Trophoblast cell (in vitro differentiated cells and primary cell): ENCODE measurements at regions not wholly inside any gene's neighbourhood (a gene's known extent, or its start where the extent isn't known, plus 50 kb on each side); places are given as distances from the start of the nearest gene placed in this dataset.

ENCODE experiments used
- DNase-seq, 2 donors: peaks; one replicate each; pipeline ENCODE4 v3.0.0-alpha.2; 2016
- H2AFZ ChIP-seq: 2 replicates; pipeline ENCODE4 v1.6.1; 2013; ENCODE audit warnings: low read length, moderate library complexity, mild to moderate bottlenecking; ENCODE audit not compliant: insufficient read depth, poor library complexity
- H2AK5ac ChIP-seq: 2 replicates; pipeline ENCODE4 v1.6.1; 2013; ENCODE audit warnings: mild to moderate bottlenecking, low read length
- H2BK120ac ChIP-seq: 2 replicates; pipeline ENCODE4 v1.6.1; 2013; ENCODE audit warnings: low read length, mild to moderate bottlenecking, moderate library complexity; ENCODE audit not compliant: insufficient read depth, poor library complexity
- H2BK12ac ChIP-seq: 2 replicates; pipeline ENCODE4 v1.6.1; 2013; ENCODE audit warnings: mild to moderate bottlenecking, low read length, moderate library complexity
- H2BK5ac ChIP-seq: 2 replicates; pipeline ENCODE4 v1.6.1; 2013; ENCODE audit warnings: low read length, low read depth, moderate library complexity, mild to moderate bottlenecking; ENCODE audit not compliant: poor library complexity
- H3K14ac ChIP-seq: 2 replicates; pipeline ENCODE4 v1.6.1; 2013; ENCODE audit warnings: mild to moderate bottlenecking, low read length
- H3K18ac ChIP-seq: 2 replicates; pipeline ENCODE4 v1.6.1; 2013; ENCODE audit warnings: mild to moderate bottlenecking, low read length
- H3K23ac ChIP-seq: 2 replicates; pipeline ENCODE4 v1.6.1; 2013; ENCODE audit warnings: low read length
- H3K27ac ChIP-seq: 2 replicates; pipeline ENCODE4 v1.5.1; 2013; ENCODE audit warnings: low read depth, mild to moderate bottlenecking, inconsistent platforms, low read length, moderate library complexity
- H3K27me3 ChIP-seq: 2 replicates; pipeline ENCODE4 v1.6.1; 2013; ENCODE audit warnings: inconsistent platforms, mild to moderate bottlenecking, low read length, moderate library complexity; ENCODE audit not compliant: insufficient read depth
- H3K36me3 ChIP-seq, 2 experiments: 1 replicate in 1 of 2; 2 replicates in 1 of 2; pipeline ENCODE4 v1.6.1; 2013; ENCODE audit warnings: low read length in 2 of 2, mild to moderate bottlenecking in 2 of 2, moderate library complexity in 1 of 2; ENCODE audit not compliant: insufficient read depth in 2 of 2, control insufficient read depth in 1 of 2
- H3K4ac ChIP-seq: 2 replicates; pipeline ENCODE4 v1.6.1; 2013; ENCODE audit warnings: low read depth, mild to moderate bottlenecking, low read length, moderate library complexity
- H3K4me1 ChIP-seq, 2 experiments: 1 replicate in 1 of 2; 2 replicates in 1 of 2; pipeline ENCODE4 v1.6.1; 2013; ENCODE audit warnings: low read length in 2 of 2, mild to moderate bottlenecking in 2 of 2, moderate library complexity in 1 of 2; ENCODE audit not compliant: insufficient read depth in 2 of 2, control insufficient read depth in 1 of 2
- H3K4me2 ChIP-seq: 2 replicates; pipeline ENCODE4 v1.6.1; 2013; ENCODE audit warnings: inconsistent platforms, mild to moderate bottlenecking, low read length, moderate library complexity
- H3K4me3 ChIP-seq: 2 replicates; pipeline ENCODE4 v1.5.1; 2013; ENCODE audit warnings: mild to moderate bottlenecking, low read depth, low read length, inconsistent platforms
- H3K79me1 ChIP-seq: one replicate; pipeline ENCODE4 v1.6.1; 2013; ENCODE audit warnings: low read length
- H3K79me2 ChIP-seq: 2 replicates; pipeline ENCODE4 v1.6.1; 2013; ENCODE audit warnings: low read length, mild to moderate bottlenecking; ENCODE audit not compliant: control insufficient read depth, insufficient read depth, poor library complexity
- H3K9ac ChIP-seq: 2 replicates; pipeline ENCODE4 v1.6.1; 2013; ENCODE audit warnings: mild to moderate bottlenecking, low read length
- H3K9me3 ChIP-seq: 2 replicates; pipeline ENCODE4 v1.6.1; 2013; ENCODE audit warnings: low read depth, mild to moderate bottlenecking, control low read depth, inconsistent platforms, low read length; ENCODE audit not compliant: insufficient read depth
- H4K12ac ChIP-seq: 2 replicates; pipeline ENCODE4 v1.6.1; 2013; ENCODE audit warnings: low read depth, mild to moderate bottlenecking, low read length, moderate library complexity
- H4K8ac ChIP-seq: 2 replicates; pipeline ENCODE4 v1.6.1; 2013; ENCODE audit warnings: low read depth, mild to moderate bottlenecking, low read length, moderate library complexity
- H4K91ac ChIP-seq: one replicate; pipeline ENCODE4 v1.6.1; 2013; ENCODE audit warnings: low read depth, mild to moderate bottlenecking, low read length, moderate library complexity
- WGBS: extraction: QIAGEN DNeasy Blood & Tissue Kit; methylation state at CpG from one replicate; pipeline ENCODE4 v1.1.7; 2013; ENCODE audit warnings: missing lambda C conversion rate; ENCODE audit not compliant: insufficient read length, insufficient coverage; ENCODE audit errors: extremely low coverage; 5-methylcytosine and 5-hydroxymethylcytosine counted together

GRCh38 chr10:100683004-100683403 is 62.4 kb upstream of the PAX2 start:
- H3K36me3 ChIP-seq, result no peaks in the 10 kb centered on the region
- DNase-seq, result no peak
- no peak overlapping the region for H4K12ac ChIP-seq
- no peak overlapping the region for H3K9ac ChIP-seq
- WGBS, result no CpG with 5 or more reads among the region's 1 CpG
- no peak overlapping the region for H3K4me3 ChIP-seq
- no peak overlapping the region for H2AFZ ChIP-seq
- no peak overlapping the region for H3K23ac ChIP-seq
- no peak overlapping the region for H2BK12ac ChIP-seq
- no peak overlapping the region for H4K91ac ChIP-seq
- no peaks in the 10 kb centered on the region for H3K79me2 ChIP-seq
- peaks cover 37% of the 10 kb centered on the region for H3K27me3 ChIP-seq
- no peak overlapping the region for H3K4ac ChIP-seq
- no peaks in the 10 kb centered on the region for H3K4me1 ChIP-seq
- no peaks in the 10 kb centered on the region for H3K79me1 ChIP-seq
- H3K27ac ChIP-seq, result no peak overlapping the region
- H3K4me2 ChIP-seq, result no peak overlapping the region
- no peak overlapping the region for H2BK5ac ChIP-seq
- H2AK5ac ChIP-seq, result no peak overlapping the region
- no peak overlapping the region for H2BK120ac ChIP-seq
- H3K9me3 ChIP-seq, result peaks cover 5% of the 10 kb centered on the region
- no peak overlapping the region for H3K18ac ChIP-seq
- no peak overlapping the region for H4K8ac ChIP-seq
- no peak overlapping the region for H3K14ac ChIP-seq

GRCh38 chr10:100683545-100684300 is 61.7 kb upstream of the PAX2 start:
- Histone ChIP-seq H3K79me2 (no peaks in the 10 kb centered on the region), H3K4me1 (no peaks in the 10 kb centered on the region), H3K27ac (no peak overlapping the region), H3K27me3 (peaks cover 41% of the 10 kb centered on the region), H2AFZ (no peak overlapping the region), H3K79me1 (no peaks in the 10 kb centered on the region), H3K9me3 (peaks cover 5% of the 10 kb centered on the region), H3K4ac (no peak overlapping the region), H3K23ac (no peak overlapping the region), H2AK5ac (no peak overlapping the region), H3K4me3 (no peak overlapping the region), H2BK5ac (no peak overlapping the region), H4K12ac (no peak overlapping the region), H2BK120ac (no peak overlapping the region), H3K36me3 (no peaks in the 10 kb centered on the region), H3K14ac (no peak overlapping the region), H3K18ac (no peak overlapping the region), H3K9ac (no peak overlapping the region), H4K91ac (no peak overlapping the region), H2BK12ac (no peak overlapping the region), H4K8ac (no peak overlapping the region), H3K4me2 (no peak overlapping the region)
- DNase-seq, result no peak
- WGBS, result no CpG with 5 or more reads among the region's 14 CpGs

GRCh38 chr10:100684688-100685235 is 60.6 kb upstream of the PAX2 start:
- H3K4me2 ChIP-seq, result no peak overlapping the region
- peaks cover 41% of the 10 kb centered on the region for H3K27me3 ChIP-seq

GRCh38 chr10:100685331-100685730 is 60.1 kb upstream of the PAX2 start:
- no peak overlapping the region for H3K4me2 ChIP-seq
- no peaks in the 10 kb centered on the region for H3K4me1 ChIP-seq
- H3K4ac ChIP-seq, result no peak overlapping the region
- H2BK5ac ChIP-seq, result no peak overlapping the region
- H3K79me2 ChIP-seq, result no peaks in the 10 kb centered on the region
- no peak overlapping the region for H3K14ac ChIP-seq
- no peaks in the 10 kb centered on the region for H3K79me1 ChIP-seq
- H3K23ac ChIP-seq, result no peak overlapping the region
- DNase-seq, result no peak
- H4K91ac ChIP-seq, result no peak overlapping the region
- H2BK12ac ChIP-seq, result no peak overlapping the region
- no peak overlapping the region for H2BK120ac ChIP-seq
- H3K27me3 ChIP-seq, result peaks cover 41% of the 10 kb centered on the region
- no peak overlapping the region for H3K18ac ChIP-seq
- H3K4me3 ChIP-seq, result peak overlapping the region; percentile 20
- H4K8ac ChIP-seq, result no peak overlapping the region
- peaks cover 5% of the 10 kb centered on the region for H3K9me3 ChIP-seq
- H2AFZ ChIP-seq, result no peak overlapping the region
- no peak overlapping the region for H3K9ac ChIP-seq
- no peaks in the 10 kb centered on the region for H3K36me3 ChIP-seq
- WGBS, result no CpG with 5 or more reads among the region's 6 CpGs
- H4K12ac ChIP-seq, result no peak overlapping the region
- H2AK5ac ChIP-seq, result no peak overlapping the region
- no peak overlapping the region for H3K27ac ChIP-seq

More at GRCh38 chr10:100684688-100685235, 60.6 kb upstream of the PAX2 start:
- Histone ChIP-seq H3K79me2 (no peaks in the 10 kb centered on the region), H3K14ac (no peak overlapping the region), H4K91ac (no peak overlapping the region), H3K18ac (no peak overlapping the region), H3K23ac (no peak overlapping the region), H3K79me1 (no peaks in the 10 kb centered on the region), H2AFZ (no peak overlapping the region), H3K27ac (no peak overlapping the region), H3K4me3 (no peak overlapping the region), H3K4ac (no peak overlapping the region), H3K4me1 (no peaks in the 10 kb centered on the region), H4K12ac (no peak overlapping the region), H2AK5ac (no peak overlapping the region), H2BK120ac (no peak overlapping the region), H3K9me3 (peaks cover 5% of the 10 kb centered on the region), H3K9ac (no peak overlapping the region), H4K8ac (no peak overlapping the region), H2BK12ac (no peak overlapping the region), H2BK5ac (no peak overlapping the region), H3K36me3 (no peaks in the 10 kb centered on the region)
- DNase-seq, result no peak
- no CpG with 5 or more reads among the region's 9 CpGs for WGBS
